ENCODE measurements at regions not wholly inside any gene's neighbourhood (a gene's known extent, or its start where the extent isn't known, plus 50 kb on each side); places are given as distances from the start of the nearest gene placed in this dataset.

DNA sequence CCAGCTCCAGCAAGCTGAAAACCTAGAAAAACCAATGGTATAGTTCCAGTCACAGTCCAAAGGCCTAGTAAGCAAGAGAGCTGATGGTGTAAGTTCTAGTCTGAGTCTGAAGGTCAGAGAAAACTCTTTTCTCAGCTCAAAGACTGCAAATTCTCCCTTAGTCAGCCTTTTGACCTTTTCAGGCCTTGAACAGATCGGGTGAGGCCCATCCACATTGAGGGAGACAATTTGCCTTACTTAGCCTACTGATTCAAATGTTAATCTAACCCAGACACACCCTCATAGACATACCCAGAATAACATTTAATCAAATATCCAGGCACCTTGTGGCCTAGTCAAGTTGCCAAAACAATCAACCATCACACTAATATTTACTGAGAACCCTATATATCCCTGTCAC lies 110.8 kb upstream of the KCNJ3 start:
- H2AFZ ChIP-seq (ENCODE audit: low read length) = no peak overlapping the region
- no peaks in the 10 kb centered on the region for H3K79me2 ChIP-seq (ENCODE audit: low read length)
- no peak overlapping the region for H3K4me2 ChIP-seq (ENCODE audit: low read depth, low read length, poor library complexity, severe bottlenecking)

GRCh38 chr2:154588838-154589237 lies 109.7 kb upstream of the KCNJ3 start:
- Histone ChIP-seq H4K20me1 (ENCODE audit: insufficient read depth, low read depth, low read length) (no peaks in the 10 kb centered on the region), H3K9ac (ENCODE audit: low read length) (no peak overlapping the region), H3K4me3 (ENCODE audit: low read length) (no peak overlapping the region), H3K27ac (ENCODE audit: low read length) (no peak overlapping the region), H3K4me2 (ENCODE audit: low read depth, low read length, poor library complexity, severe bottlenecking) (no peak overlapping the region), H3K9me2 (replicated peaks; ENCODE audit: insufficient read depth, low read length) (no peaks in the 10 kb centered on the region), H3K4me1 (ENCODE audit: low read length) (no peaks in the 10 kb centered on the region), H3K79me2 (ENCODE audit: low read length) (no peaks in the 10 kb centered on the region), H2AFZ (ENCODE audit: low read length) (no peak overlapping the region), H3K36me3 (ENCODE audit: insufficient read depth, low read length) (no peaks in the 10 kb centered on the region), H3K9me3 (ENCODE audit: low read length) (peaks cover 12% of the 10 kb centered on the region), H3K27me3 (ENCODE audit: low read length) (no peaks in the 10 kb centered on the region)
- DNase-seq = no peak

More for the DNA sequence above, 110.8 kb upstream of the KCNJ3 start:
- H3K27ac ChIP-seq (ENCODE audit: low read length) = no peak overlapping the region
- H3K36me3 ChIP-seq (ENCODE audit: insufficient read depth, low read length) = no peaks in the 10 kb centered on the region
- H3K9ac ChIP-seq (ENCODE audit: low read length) = no peak overlapping the region
- H3K9me3 ChIP-seq (ENCODE audit: low read length) = peaks cover 12% of the 10 kb centered on the region
- no peaks in the 10 kb centered on the region for H3K27me3 ChIP-seq (ENCODE audit: low read length)
- no peak overlapping the region for H3K4me3 ChIP-seq (ENCODE audit: low read length)
- no peaks in the 10 kb centered on the region for H3K4me1 ChIP-seq (ENCODE audit: low read length)
- DNase-seq = no peak
- no peaks in the 10 kb centered on the region for H3K9me2 ChIP-seq (replicated peaks; ENCODE audit: insufficient read depth, low read length)
- H4K20me1 ChIP-seq (ENCODE audit: insufficient read depth, low read depth, low read length) = no peaks in the 10 kb centered on the region

DNA sequence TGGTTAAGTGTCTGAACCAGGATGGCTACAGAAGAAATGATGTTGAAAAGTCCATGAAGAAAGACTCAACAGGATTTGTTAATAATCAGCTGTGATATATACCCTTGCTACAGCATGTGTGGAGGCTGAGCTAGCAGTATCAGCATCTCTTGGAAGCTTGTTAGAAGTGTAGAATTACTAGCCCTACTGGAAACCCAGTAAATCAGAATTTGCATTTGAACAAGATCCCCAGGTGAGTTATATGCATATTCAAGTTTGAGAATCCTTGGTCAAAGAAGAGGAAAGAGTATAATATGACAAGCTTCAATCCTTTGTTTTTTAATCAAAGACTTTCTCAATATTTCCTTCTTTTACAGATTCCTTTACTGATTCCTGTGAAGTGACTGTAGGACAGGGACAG lies 109.0 kb upstream of the KCNJ3 start:
- Histone ChIP-seq H3K9me3 (ENCODE audit: low read length) (peaks cover 12% of the 10 kb centered on the region), H3K27ac (ENCODE audit: low read length) (no peak overlapping the region), H2AFZ (ENCODE audit: low read length) (no peak overlapping the region), H3K27me3 (ENCODE audit: low read length) (no peaks in the 10 kb centered on the region), H3K4me3 (ENCODE audit: low read length) (no peak overlapping the region), H3K36me3 (ENCODE audit: insufficient read depth, low read length) (no peaks in the 10 kb centered on the region), H3K79me2 (ENCODE audit: low read length) (no peaks in the 10 kb centered on the region), H3K9ac (ENCODE audit: low read length) (no peak overlapping the region), H3K4me2 (ENCODE audit: low read depth, low read length, poor library complexity, severe bottlenecking) (no peak overlapping the region), H3K9me2 (replicated peaks; ENCODE audit: insufficient read depth, low read length) (no peaks in the 10 kb centered on the region), H3K4me1 (ENCODE audit: low read length) (no peaks in the 10 kb centered on the region), H4K20me1 (ENCODE audit: insufficient read depth, low read depth, low read length) (no peaks in the 10 kb centered on the region)
- no peak for DNase-seq

DNA sequence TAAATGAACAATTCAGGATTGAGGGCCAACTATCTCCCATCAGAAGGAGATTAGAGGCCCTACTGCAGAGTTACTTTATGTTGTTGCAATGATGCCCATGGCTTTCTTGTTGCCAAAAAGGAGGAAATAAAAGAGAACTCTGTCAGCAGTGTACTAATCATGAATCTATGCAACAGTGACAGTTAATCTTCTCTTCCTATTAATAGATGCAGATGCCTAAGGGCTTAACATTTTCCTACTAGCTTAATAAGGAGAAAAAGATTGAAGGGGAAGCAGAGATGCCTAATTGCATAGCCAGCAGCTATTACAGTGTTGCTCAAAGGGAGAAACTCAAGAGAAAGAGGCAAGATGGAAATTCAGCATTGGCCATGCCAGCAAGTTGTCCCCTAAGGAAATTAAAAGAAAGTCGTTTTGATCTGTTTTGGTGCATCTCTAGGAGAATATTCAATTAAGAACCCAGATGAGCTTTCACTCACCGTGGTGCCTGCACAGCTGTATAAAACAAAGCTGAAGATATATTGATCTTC lies 107.1 kb upstream of the KCNJ3 start:
- no peak overlapping the region for H3K4me3 ChIP-seq (ENCODE audit: low read length)
- H3K9me3 ChIP-seq (ENCODE audit: low read length) = peaks cover 12% of the 10 kb centered on the region
- H2AFZ ChIP-seq (ENCODE audit: low read length) = no peak overlapping the region
- H3K4me1 ChIP-seq (ENCODE audit: low read length) = no peaks in the 10 kb centered on the region
- H3K36me3 ChIP-seq (ENCODE audit: insufficient read depth, low read length) = no peaks in the 10 kb centered on the region
- no peaks in the 10 kb centered on the region for H3K79me2 ChIP-seq (ENCODE audit: low read length)
- H3K27me3 ChIP-seq (ENCODE audit: low read length) = no peaks in the 10 kb centered on the region
- H3K9me2 ChIP-seq (replicated peaks; ENCODE audit: insufficient read depth, low read length) = no peaks in the 10 kb centered on the region
- no peaks in the 10 kb centered on the region for H4K20me1 ChIP-seq (ENCODE audit: insufficient read depth, low read depth, low read length)
- no peak for DNase-seq
- no peak overlapping the region for H3K4me2 ChIP-seq (ENCODE audit: low read depth, low read length, poor library complexity, severe bottlenecking)
- H3K27ac ChIP-seq (ENCODE audit: low read length) = no peak overlapping the region
- H3K9ac ChIP-seq (ENCODE audit: low read length) = no peak overlapping the region

DNA sequence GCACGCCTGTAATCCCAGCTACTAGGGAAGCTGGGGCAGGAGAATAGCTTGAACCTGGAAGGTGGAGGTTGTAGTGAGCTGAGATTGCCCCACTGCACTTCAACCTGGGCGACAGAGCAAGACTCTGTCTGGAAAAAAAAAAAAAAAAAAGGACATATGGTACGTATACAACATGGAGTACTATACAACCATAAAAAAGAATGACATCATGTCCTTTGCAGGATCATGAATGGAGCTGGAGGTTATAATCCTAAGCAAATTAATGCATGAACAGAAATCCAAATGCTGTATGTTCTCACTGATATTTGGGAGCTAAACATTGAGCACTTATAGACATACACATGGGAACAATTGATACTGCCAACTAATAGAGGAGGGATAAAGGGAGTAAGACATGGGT lies 99.3 kb upstream of the KCNJ3 start:
- Histone ChIP-seq H3K9me2 (replicated peaks; ENCODE audit: insufficient read depth, low read length) (no peaks in the 10 kb centered on the region), H3K27me3 (ENCODE audit: low read length) (no peaks in the 10 kb centered on the region), H2AFZ (ENCODE audit: low read length) (no peak overlapping the region), H3K4me3 (ENCODE audit: low read length) (no peak overlapping the region), H3K79me2 (ENCODE audit: low read length) (no peaks in the 10 kb centered on the region), H3K9ac (ENCODE audit: low read length) (no peak overlapping the region), H3K36me3 (ENCODE audit: insufficient read depth, low read length) (no peaks in the 10 kb centered on the region), H3K4me1 (ENCODE audit: low read length) (no peaks in the 10 kb centered on the region), H3K27ac (ENCODE audit: low read length) (no peak overlapping the region), H3K4me2 (ENCODE audit: low read depth, low read length, poor library complexity, severe bottlenecking) (no peak overlapping the region), H4K20me1 (ENCODE audit: insufficient read depth, low read depth, low read length) (no peaks in the 10 kb centered on the region), H3K9me3 (ENCODE audit: low read length) (peaks cover 8% of the 10 kb centered on the region)
- DNase-seq = no peak

DNA sequence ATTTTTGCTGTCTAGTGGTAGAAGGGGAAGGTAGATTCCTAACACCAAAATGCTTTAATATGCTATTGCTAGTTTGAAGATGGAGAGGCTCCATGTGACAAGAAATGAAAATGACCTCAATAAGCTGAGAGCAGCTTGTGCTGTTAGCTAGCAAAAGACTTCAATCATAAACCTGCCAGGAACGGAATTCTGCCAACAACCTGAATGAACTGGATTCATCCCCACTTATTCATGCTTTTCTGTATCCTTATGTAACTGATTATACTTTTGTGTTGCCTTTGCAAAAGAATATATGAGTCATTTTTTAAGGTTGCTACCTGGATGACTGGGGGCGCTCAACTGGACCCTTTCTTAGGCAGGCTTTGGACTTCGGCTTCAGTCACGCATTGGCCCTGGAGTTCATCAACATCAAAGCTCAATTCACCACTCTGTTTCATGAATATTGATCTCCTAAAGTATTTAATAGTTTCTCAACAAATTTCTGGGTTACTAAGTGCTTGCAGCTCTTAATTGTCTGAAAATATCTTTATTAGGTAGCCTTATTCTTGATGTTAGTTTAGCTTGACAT lies 97.5 kb upstream of the KCNJ3 start:
- no peak overlapping the region for H3K27ac ChIP-seq (ENCODE audit: low read length)
- no peaks in the 10 kb centered on the region for H3K4me1 ChIP-seq (ENCODE audit: low read length)
- H3K9me2 ChIP-seq (replicated peaks; ENCODE audit: insufficient read depth, low read length) = no peaks in the 10 kb centered on the region
- H2AFZ ChIP-seq (ENCODE audit: low read length) = no peak overlapping the region
- H3K27me3 ChIP-seq (ENCODE audit: low read length) = no peaks in the 10 kb centered on the region
- no peak for DNase-seq
- H3K4me2 ChIP-seq (ENCODE audit: low read depth, low read length, poor library complexity, severe bottlenecking) = no peak overlapping the region
- no peak overlapping the region for H3K9ac ChIP-seq (ENCODE audit: low read length)
- peaks cover 16% of the 10 kb centered on the region for H3K9me3 ChIP-seq (ENCODE audit: low read length)
- no peaks in the 10 kb centered on the region for H3K79me2 ChIP-seq (ENCODE audit: low read length)
- H3K4me3 ChIP-seq (ENCODE audit: low read length) = no peak overlapping the region
- no peaks in the 10 kb centered on the region for H3K36me3 ChIP-seq (ENCODE audit: insufficient read depth, low read length)
- H4K20me1 ChIP-seq (ENCODE audit: insufficient read depth, low read depth, low read length) = no peaks in the 10 kb centered on the region

DNA sequence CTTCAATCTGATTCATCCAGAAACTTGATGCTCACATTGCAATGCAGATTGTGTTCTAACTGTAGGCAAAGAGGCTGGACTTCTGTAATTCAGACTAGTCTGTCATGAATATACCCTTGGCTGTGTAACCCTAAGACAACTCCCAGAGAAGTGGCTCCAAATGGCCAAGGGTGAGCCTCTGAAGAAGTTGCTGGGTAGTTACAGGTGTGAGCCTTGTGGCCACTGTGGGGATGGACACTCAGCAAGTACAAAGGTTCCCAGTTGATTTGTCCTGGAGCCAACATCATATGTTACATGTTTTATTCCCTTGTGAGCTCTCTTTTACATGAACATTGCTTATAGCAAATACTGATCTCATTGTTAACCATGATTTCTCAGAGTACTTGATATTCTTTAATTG lies 94.8 kb upstream of the KCNJ3 start:
- no peak overlapping the region for H3K9ac ChIP-seq (ENCODE audit: low read length)
- no peak overlapping the region for H3K4me2 ChIP-seq (ENCODE audit: low read depth, low read length, poor library complexity, severe bottlenecking)
- H4K20me1 ChIP-seq (ENCODE audit: insufficient read depth, low read depth, low read length) = no peaks in the 10 kb centered on the region
- H3K9me3 ChIP-seq (ENCODE audit: low read length) = peaks cover 16% of the 10 kb centered on the region
- H2AFZ ChIP-seq (ENCODE audit: low read length) = no peak overlapping the region
- H3K79me2 ChIP-seq (ENCODE audit: low read length) = no peaks in the 10 kb centered on the region
- H3K9me2 ChIP-seq (replicated peaks; ENCODE audit: insufficient read depth, low read length) = no peaks in the 10 kb centered on the region
- DNase-seq = no peak
- no peaks in the 10 kb centered on the region for H3K4me1 ChIP-seq (ENCODE audit: low read length)
- no peak overlapping the region for H3K27ac ChIP-seq (ENCODE audit: low read length)
- no peaks in the 10 kb centered on the region for H3K36me3 ChIP-seq (ENCODE audit: insufficient read depth, low read length)
- no peaks in the 10 kb centered on the region for H3K27me3 ChIP-seq (ENCODE audit: low read length)
- no peak overlapping the region for H3K4me3 ChIP-seq (ENCODE audit: low read length)

DNA sequence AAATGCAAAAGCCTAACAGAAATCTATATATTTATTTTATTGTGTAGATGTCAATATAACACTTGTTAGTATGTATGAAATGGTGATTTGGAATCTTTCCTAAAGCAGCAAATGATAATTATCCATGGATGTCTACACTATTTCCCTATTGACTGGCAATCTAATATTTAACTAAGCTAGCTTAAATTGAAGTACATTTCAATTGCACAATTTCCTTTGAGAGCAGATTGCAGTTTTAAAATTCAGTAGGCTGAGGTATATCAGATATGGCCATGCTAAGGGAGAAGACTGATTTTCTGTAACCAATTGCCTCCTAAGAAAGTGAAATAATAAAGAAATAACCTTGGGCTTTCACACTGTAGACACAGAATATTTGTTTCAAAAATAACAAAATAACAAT lies 90.1 kb upstream of the KCNJ3 start:
- H3K4me3 ChIP-seq (ENCODE audit: low read length) = no peak overlapping the region
- no peak overlapping the region for H3K27ac ChIP-seq (ENCODE audit: low read length)
- H3K79me2 ChIP-seq (ENCODE audit: low read length) = no peaks in the 10 kb centered on the region
- H2AFZ ChIP-seq (ENCODE audit: low read length) = no peak overlapping the region
- H3K4me1 ChIP-seq (ENCODE audit: low read length) = no peaks in the 10 kb centered on the region
- H3K36me3 ChIP-seq (ENCODE audit: insufficient read depth, low read length) = no peaks in the 10 kb centered on the region
- peaks cover 13% of the 10 kb centered on the region; the same call in 1 of the 2 replicates for H3K9me3 ChIP-seq (ENCODE audit: low read length)
- DNase-seq = no peak
- H3K9ac ChIP-seq (ENCODE audit: low read length) = no peak overlapping the region
- H3K9me2 ChIP-seq (replicated peaks; ENCODE audit: insufficient read depth, low read length) = no peaks in the 10 kb centered on the region
- H3K27me3 ChIP-seq (ENCODE audit: low read length) = no peaks in the 10 kb centered on the region
- no peaks in the 10 kb centered on the region for H4K20me1 ChIP-seq (ENCODE audit: insufficient read depth, low read depth, low read length)
- H3K4me2 ChIP-seq (ENCODE audit: low read depth, low read length, poor library complexity, severe bottlenecking) = no peak overlapping the region

Data from Karpas-422 (cell line).